ENCODE measurements at regions not wholly inside any gene's neighbourhood (a gene's known extent, or its start where the extent isn't known, plus 50 kb on each side); places are given as distances from the start of the nearest gene placed in this dataset.

DNA sequence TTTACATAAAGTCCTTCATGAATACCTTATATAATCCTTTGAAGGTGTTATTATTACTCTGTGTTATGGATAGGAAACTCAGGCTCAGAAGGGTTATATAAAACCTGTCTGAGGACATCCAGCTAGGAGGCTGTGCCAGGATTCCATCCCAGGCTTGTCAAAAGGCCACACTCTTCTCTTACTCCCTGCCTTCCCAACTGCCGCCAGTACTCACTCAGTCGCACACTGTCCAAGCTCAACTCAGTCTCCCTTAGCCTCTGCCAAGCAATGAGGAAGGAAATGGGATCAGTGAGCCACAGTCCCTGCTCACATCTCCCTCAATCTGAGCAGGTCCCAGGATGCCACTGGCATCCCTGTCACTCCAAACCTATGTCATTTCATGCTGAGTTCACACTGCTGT is 94.4 kb downstream of the NAV1 start:
- TF ChIP-seq EZH2phosphoT487 (IDR thresholded peaks at IDR 0.05; ENCODE audit: insufficient read depth, low read depth) (no peak), EZH2 (IDR thresholded peaks at IDR 0.05; ENCODE audit: insufficient read depth, poor library complexity, severe bottlenecking) (no peak)

Data from GM23248 (cell line).